GM10266 (cell line): ENCODE measurements at regions not wholly inside any gene's neighbourhood (a gene's known extent, or its start where the extent isn't known, plus 50 kb on each side); places are given as distances from the start of the nearest gene placed in this dataset.

ENCODE experiments used
- DNase-seq: peaks from one replicate; pipeline ENCODE4 v3.0.0; 2012; ENCODE audit errors: extremely low spot score
- TF ChIP-seq, protein P1 (sequence below): IDR thresholded peaks from 2 replicates; pipeline ENCODE4 v1.5.1; 2012; ENCODE audit warnings: mild to moderate bottlenecking, low read depth; ENCODE audit not compliant: control insufficient read depth, insufficient read depth; ENCODE audit errors: missing control alignments

DNA sequence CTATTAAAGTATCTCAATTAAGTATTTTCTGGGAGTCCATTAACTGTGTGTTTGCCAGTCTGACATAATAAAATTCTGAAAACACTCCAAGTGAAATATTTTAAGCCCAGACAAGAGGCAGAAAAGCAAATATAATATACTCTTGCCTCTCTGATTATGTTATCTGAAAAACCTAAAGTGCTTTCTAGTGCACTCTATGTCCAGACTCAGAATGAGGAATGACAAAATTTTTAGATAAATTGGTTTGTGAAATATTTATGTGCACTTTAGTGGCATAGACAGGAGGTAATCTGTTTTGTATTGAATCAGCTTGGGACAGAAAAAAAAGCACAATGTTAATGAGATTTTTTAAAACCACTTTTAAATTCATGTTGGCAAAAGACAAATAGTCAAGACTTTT is 508.2 kb upstream of the SUCLG2 start:
- no peak for DNase-seq
- TF ChIP-seq, protein P1, sequence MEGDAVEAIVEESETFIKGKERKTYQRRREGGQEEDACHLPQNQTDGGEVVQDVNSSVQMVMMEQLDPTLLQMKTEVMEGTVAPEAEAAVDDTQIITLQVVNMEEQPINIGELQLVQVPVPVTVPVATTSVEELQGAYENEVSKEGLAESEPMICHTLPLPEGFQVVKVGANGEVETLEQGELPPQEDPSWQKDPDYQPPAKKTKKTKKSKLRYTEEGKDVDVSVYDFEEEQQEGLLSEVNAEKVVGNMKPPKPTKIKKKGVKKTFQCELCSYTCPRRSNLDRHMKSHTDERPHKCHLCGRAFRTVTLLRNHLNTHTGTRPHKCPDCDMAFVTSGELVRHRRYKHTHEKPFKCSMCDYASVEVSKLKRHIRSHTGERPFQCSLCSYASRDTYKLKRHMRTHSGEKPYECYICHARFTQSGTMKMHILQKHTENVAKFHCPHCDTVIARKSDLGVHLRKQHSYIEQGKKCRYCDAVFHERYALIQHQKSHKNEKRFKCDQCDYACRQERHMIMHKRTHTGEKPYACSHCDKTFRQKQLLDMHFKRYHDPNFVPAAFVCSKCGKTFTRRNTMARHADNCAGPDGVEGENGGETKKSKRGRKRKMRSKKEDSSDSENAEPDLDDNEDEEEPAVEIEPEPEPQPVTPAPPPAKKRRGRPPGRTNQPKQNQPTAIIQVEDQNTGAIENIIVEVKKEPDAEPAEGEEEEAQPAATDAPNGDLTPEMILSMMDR = no peak

DNA sequence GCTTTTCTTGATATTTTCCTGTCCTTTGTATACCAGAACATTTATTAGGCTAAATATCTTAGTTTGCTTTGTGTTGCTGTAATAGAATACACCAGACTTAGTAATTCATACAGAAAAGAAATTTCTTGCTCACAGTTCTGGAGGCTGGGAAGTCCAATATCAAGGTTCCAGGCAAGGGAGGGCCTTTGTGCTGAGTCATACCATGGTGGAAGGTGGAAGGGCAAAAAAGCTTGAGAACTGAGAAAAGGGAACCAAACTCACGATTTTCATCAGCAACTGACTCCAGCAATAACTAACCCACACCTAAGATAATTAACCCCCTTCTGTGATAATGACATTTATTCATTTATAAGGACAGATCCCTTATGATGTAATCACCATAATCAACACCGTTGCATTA is 496.9 kb upstream of the SUCLG2 start:
- TF ChIP-seq, protein P1 = no peak
- no peak for DNase-seq

DNA sequence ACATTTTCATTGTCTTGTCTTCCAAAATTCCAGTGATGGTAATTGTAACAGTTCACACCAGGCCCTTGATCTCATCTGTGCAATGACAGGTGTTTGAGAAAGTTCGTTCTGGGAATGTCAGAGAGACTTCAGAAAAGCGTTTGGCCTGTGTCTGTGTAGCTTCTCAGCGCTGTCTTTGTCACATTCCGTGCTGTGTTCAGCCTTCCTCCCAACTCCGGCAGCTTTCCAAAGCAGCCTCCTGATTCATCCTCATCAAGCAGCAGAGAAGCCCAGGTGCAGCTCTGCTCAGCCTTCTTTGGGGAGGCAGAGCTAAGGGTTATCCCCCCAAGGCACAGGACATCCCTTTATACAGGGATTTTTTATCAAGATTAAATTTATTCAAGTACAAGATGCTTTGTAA is 494.0 kb upstream of the SUCLG2 start:
- TF ChIP-seq, protein P1 = no peak
- DNase-seq = no peak

DNA sequence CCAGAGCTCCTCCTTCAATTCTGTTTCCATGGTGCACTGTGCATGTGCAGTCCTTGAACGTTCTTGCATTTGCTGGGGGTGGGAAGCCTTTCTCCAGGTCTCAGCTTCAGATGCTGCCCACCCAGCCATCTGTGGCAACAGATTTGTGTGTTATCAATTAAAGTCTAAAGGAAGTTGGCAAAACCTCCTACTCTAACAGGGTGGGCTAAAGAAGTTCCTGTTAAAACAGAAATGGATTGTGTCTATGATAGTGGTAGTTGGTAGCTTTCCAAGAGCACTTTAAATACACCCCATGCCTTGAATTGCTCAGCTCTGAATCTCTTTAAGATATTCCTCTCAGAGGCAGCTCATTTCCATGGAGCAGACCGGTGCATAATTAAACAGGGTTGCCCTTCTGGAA is 488.0 kb upstream of the SUCLG2 start:
- TF ChIP-seq, protein P1 = no peak
- no peak for DNase-seq

DNA sequence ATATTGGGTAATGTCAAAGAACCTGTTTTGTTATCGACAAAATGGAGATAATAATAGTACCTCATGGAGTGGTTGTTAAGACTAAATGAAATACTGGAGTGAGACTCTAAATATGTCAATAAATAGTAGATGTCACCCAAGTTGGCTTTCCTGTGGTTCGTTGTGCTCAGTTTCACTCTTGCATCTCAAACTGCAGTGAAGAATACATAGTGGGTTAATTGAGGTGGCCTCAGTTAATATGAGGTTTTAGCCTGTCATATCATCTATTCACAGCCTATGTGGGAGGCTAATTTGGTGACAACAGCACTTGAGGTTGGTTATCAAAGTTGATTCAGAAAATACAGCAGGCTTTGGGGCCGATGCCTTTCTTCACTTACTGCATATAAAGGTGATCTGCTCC is 485.5 kb upstream of the SUCLG2 start:
- no peak for DNase-seq
- TF ChIP-seq, protein P1 = no peak

DNA sequence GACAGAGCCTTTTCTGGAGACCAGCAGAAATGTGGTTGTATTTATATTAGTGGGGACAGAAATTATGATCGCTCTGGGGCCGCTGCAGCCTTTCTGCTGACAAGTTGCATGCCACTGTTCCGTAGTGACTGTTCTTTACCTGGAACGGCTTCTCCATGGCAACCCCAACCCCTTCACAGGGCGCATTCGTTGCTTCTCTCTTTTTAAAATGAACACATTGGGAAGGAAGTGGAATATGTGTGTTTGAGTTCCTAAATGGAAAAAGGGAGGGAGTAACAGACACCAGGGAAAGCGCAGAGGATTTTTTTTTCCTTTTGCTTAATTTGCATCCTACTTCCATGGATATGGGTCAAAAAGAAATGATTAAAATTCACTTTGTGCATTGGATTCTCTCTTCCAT is 482.0 kb upstream of the SUCLG2 start:
- no peak for DNase-seq
- TF ChIP-seq, protein P1 = no peak

DNA sequence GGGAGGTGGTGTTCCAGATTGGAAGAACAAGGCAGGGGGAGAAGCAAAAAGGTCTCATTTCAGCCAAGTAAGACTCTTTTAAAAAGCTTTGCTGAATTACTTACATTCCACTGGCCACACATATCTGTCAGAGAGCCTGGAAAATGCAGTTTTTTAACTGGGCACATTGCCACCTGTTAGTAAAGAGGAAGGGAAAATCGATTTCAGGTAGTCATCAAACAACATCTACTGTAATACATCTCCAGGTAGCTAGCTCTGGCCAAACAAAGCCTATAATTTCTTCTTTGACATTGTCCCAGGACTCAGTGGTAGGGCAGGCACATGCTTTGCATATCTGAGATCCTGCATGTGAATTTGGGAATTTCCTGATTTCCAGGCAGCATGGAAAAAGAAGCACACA is 480.7 kb upstream of the SUCLG2 start:
- no peak for DNase-seq

More for the DNA sequence above, 480.7 kb upstream of the SUCLG2 start:
- TF ChIP-seq, protein P1 = no peak
